ENCODE measurements at regions not wholly inside any gene's neighbourhood (a gene's known extent, or its start where the extent isn't known, plus 50 kb on each side); places are given as distances from the start of the nearest gene placed in this dataset.

- no peak for DNase-seq (ENCODE audit: extremely low read depth in 1 of 11, low read depth in 9 of 11, low spot score in 4 of 11)
Observed at GRCh38 chr3:30542897-30543296, 63.5 kb upstream of the TGFBR2 start.

- DNase-seq (ENCODE audit: extremely low read depth in 1 of 11, low read depth in 9 of 11, low spot score in 4 of 11), result no peak
Observed at GRCh38 chr3:30544812-30545211, 61.6 kb upstream of the TGFBR2 start.

- DNase-seq (ENCODE audit: extremely low read depth in 1 of 11, low read depth in 9 of 11, low spot score in 4 of 11), result no peak
Observed at GRCh38 chr3:30546934-30547333, 59.5 kb upstream of the TGFBR2 start.

- no peak for DNase-seq (ENCODE audit: extremely low read depth in 1 of 11, low read depth in 9 of 11, low spot score in 4 of 11)
Observed at GRCh38 chr3:30547716-30548115, 58.7 kb upstream of the TGFBR2 start.

GRCh38 chr3:30548600-30548999 is 57.8 kb upstream of the TGFBR2 start:
- no peak for DNase-seq (ENCODE audit: extremely low read depth in 1 of 11, low read depth in 9 of 11, low spot score in 4 of 11)

GRCh38 chr3:30549600-30549999 is 56.8 kb upstream of the TGFBR2 start:
- DNase-seq (ENCODE audit: extremely low read depth in 1 of 11, low read depth in 9 of 11, low spot score in 4 of 11), result no peak

- DNase-seq (ENCODE audit: extremely low read depth in 1 of 11, low read depth in 9 of 11, low spot score in 4 of 11), result no peak
Observed at GRCh38 chr3:30550246-30550645, 56.2 kb upstream of the TGFBR2 start.

- DNase-seq (ENCODE audit: extremely low read depth in 1 of 11, low read depth in 9 of 11, low spot score in 4 of 11), result peak in 3 of 11 donors; percentile 2 to 27 (median 14)
Observed at GRCh38 chr3:30551266-30551665, 55.1 kb upstream of the TGFBR2 start.

GRCh38 chr3:30551927-30552326 is 54.5 kb upstream of the TGFBR2 start:
- DNase-seq (ENCODE audit: extremely low read depth in 1 of 11, low read depth in 9 of 11, low spot score in 4 of 11), result no peak

GRCh38 chr3:30553641-30554316 is 52.6 kb upstream of the TGFBR2 start:
- no peak for DNase-seq (ENCODE audit: extremely low read depth in 1 of 11, low read depth in 9 of 11, low spot score in 4 of 11)

GRCh38 chr3:30554317-30554690 is 52.1 kb upstream of the TGFBR2 start:
- DNase-seq (ENCODE audit: extremely low read depth in 1 of 11, low read depth in 9 of 11, low spot score in 4 of 11), result no peak

- DNase-seq (ENCODE audit: extremely low read depth in 1 of 11, low read depth in 9 of 11, low spot score in 4 of 11), result no peak
Observed at GRCh38 chr3:30555968-30556367, 50.4 kb upstream of the TGFBR2 start.
